Loucy (cell line): ENCODE measurements at regions not wholly inside any gene's neighbourhood (a gene's known extent, or its start where the extent isn't known, plus 50 kb on each side); places are given as distances from the start of the nearest gene placed in this dataset.
"Not testable (repeated sequence)": the region's sequence is repeated elsewhere in the genome, so short reads cannot be mapped to it uniquely, and the experiment has no call there.

ENCODE experiments used
- CTCF ChIP-seq: fragments of 200-600 bp; sonication (generic); conservative IDR thresholded peaks from 2 replicates; pipeline ENCODE4 v1.5.1; 2014; ENCODE audit warnings: mild to moderate bottlenecking, antibody characterized with exemption, low read length
- EZH2phosphoT487 ChIP-seq: fragments of 200-600 bp; IDR thresholded peaks from 2 replicates; pipeline ENCODE4 v1.6.1; 2018; ENCODE audit warnings: antibody characterized with exemption, mild to moderate bottlenecking, moderate library complexity, borderline replicate concordance

- TF ChIP-seq CTCF, EZH2phosphoT487: not testable (repeated sequence)
These were observed 353.6 kb upstream of the FRG1 start for GRCh38 chr4:189586908-189587632.
